CD14-positive monocyte (primary cell): ENCODE measurements at regions not wholly inside any gene's neighbourhood (a gene's known extent, or its start where the extent isn't known, plus 50 kb on each side); places are given as distances from the start of the nearest gene placed in this dataset.

Experiments
- DNase-seq, 3 donors: peaks; one replicate each; pipeline ENCODE4 v3.0.0-alpha.2; 2011 to 2022
- H2AFZ ChIP-seq: 2 replicates; pipeline ENCODE4 v1.6.0; 2012; ENCODE audit warnings: mild to moderate bottlenecking, low read depth, low read length, inconsistent platforms; ENCODE audit not compliant: insufficient read depth, poor library complexity, severe bottlenecking
- H3K27ac ChIP-seq, 2 donors: 1 replicate in 1 of 2; 2 replicates in 1 of 2; pipeline ENCODE4 v1.5.1; 2012 to 2013; ENCODE audit warnings: low read length in 2 of 2, control low read depth in 1 of 2, inconsistent platforms in 1 of 2, low read depth in 1 of 2, mild to moderate bottlenecking in 1 of 2
- H3K27me3 ChIP-seq, 2 donors: one replicate each; pipeline versions ENCODE4 v1.6.0 to v1.6.1; 2011 to 2013; ENCODE audit warnings: low read length in 2 of 2; ENCODE audit not compliant: control insufficient read depth in 2 of 2, insufficient read depth in 2 of 2
- H3K36me3 ChIP-seq, 2 donors: replicated peaks in 1 of 2; 1 replicate in 1 of 2; 2 replicates in 1 of 2; pipeline versions ENCODE4 v1.5.1 to v1.6.1; 2012 to 2013; ENCODE audit warnings: low read length in 2 of 2, control low read depth in 1 of 2, inconsistent platforms in 1 of 2, mild to moderate bottlenecking in 1 of 2; ENCODE audit not compliant: insufficient read depth in 2 of 2, control insufficient read depth in 1 of 2
- H3K4me1 ChIP-seq, 2 donors: 1 replicate in 1 of 2; 2 replicates in 1 of 2; pipeline versions ENCODE4 v1.5.1 to v1.6.1; 2012 to 2013; ENCODE audit warnings: low read length in 2 of 2, control low read depth in 1 of 2, inconsistent platforms in 1 of 2, mild to moderate bottlenecking in 1 of 2, moderate library complexity in 1 of 2; ENCODE audit not compliant: insufficient read depth in 2 of 2, control insufficient read depth in 1 of 2
- H3K4me2 ChIP-seq: replicated peaks from 2 replicates; pipeline ENCODE3; 2012; ENCODE audit warnings: low read length, moderate library complexity, mild to moderate bottlenecking; ENCODE audit not compliant: poor library complexity, severe bottlenecking; ENCODE audit errors: extremely low read depth
- H3K4me3 ChIP-seq, 3 experiments: fragments of 200-600 bp in 1 of 3; sonication (generic) in 1 of 3; replicated peaks in 1 of 3; 1 replicate in 2 of 3; 2 replicates in 1 of 3; pipeline ENCODE4 v1.5.1; 2011 to 2013; ENCODE audit warnings: low read length in 3 of 3, mild to moderate bottlenecking in 3 of 3, control low read depth in 2 of 3, low read depth in 2 of 3, inconsistent platforms in 1 of 3, moderate library complexity in 1 of 3
- H3K79me2 ChIP-seq: 2 replicates; pipeline ENCODE4 v1.6.0; 2012; ENCODE audit warnings: mild to moderate bottlenecking, control low read depth, inconsistent platforms, low read length, moderate library complexity; ENCODE audit not compliant: insufficient read depth
- H3K9ac ChIP-seq: 2 replicates; pipeline ENCODE4 v1.6.0; 2017; ENCODE audit warnings: low read length, mild to moderate bottlenecking; ENCODE audit not compliant: insufficient read depth, poor library complexity, severe bottlenecking
- H3K9me3 ChIP-seq, 2 donors: replicated peaks in 1 of 2; 1 replicate in 1 of 2; 2 replicates in 1 of 2; pipeline versions ENCODE4 v1.5.1 to v1.6.1; 2012 to 2013; ENCODE audit warnings: low read length in 2 of 2, control low read depth in 1 of 2; ENCODE audit not compliant: control insufficient read depth in 1 of 2, insufficient read depth in 1 of 2
- H4K20me1 ChIP-seq: 2 replicates; pipeline ENCODE4 v1.6.0; 2012; ENCODE audit warnings: mild to moderate bottlenecking, low read length, control low read depth, moderate library complexity; ENCODE audit not compliant: insufficient read depth
- H3K27ac Mint-ChIP-seq, 7 donors: one replicate each; pipeline ENCODE4 v1.8.0; 2020; ENCODE audit warnings: mild to moderate bottlenecking in 7 of 7, mixed read lengths in 7 of 7, moderate library complexity in 6 of 7, inconsistent platforms in 2 of 7
- H3K27me3 Mint-ChIP-seq, 3 donors: one replicate each; pipeline ENCODE4 v1.8.0; 2021 to 2022; ENCODE audit warnings: low read depth in 3 of 3, mild to moderate bottlenecking in 3 of 3, mixed read lengths in 3 of 3, moderate library complexity in 3 of 3, inconsistent platforms in 1 of 3
- H3K36me3 Mint-ChIP-seq, 2 donors: one replicate each; pipeline ENCODE4 v1.8.0; 2020; ENCODE audit warnings: mixed read lengths in 2 of 2, inconsistent platforms in 1 of 2, mild to moderate bottlenecking in 1 of 2
- H3K4me1 Mint-ChIP-seq: one replicate; pipeline ENCODE4 v1.8.0; 2020; ENCODE audit warnings: mild to moderate bottlenecking, mixed read lengths
- H3K4me3 Mint-ChIP-seq, 2 donors: one replicate each; pipeline ENCODE4 v1.8.0; 2020; ENCODE audit warnings: mild to moderate bottlenecking in 2 of 2, mixed read lengths in 2 of 2, moderate library complexity in 1 of 2
- H3K9me3 Mint-ChIP-seq, 7 donors: one replicate each; pipeline ENCODE4 v1.8.0; 2020 to 2022; ENCODE audit warnings: mixed read lengths in 7 of 7, mild to moderate bottlenecking in 6 of 7, moderate library complexity in 6 of 7, inconsistent platforms in 2 of 7
- WGBS: methylation state at CpG from one replicate; pipeline ENCODE4 v1.1.5; 2013; ENCODE audit warnings: missing lambda C conversion rate; ENCODE audit not compliant: insufficient coverage; 5-methylcytosine and 5-hydroxymethylcytosine counted together
- intact Hi-C, 2 donors: fragments of 100-400 bp; cut with micrococcal nuclease; formaldehyde crosslinking; loops; one replicate each; pipeline versions ENCODE4 v1.15.0 to v1.15.1; 2023
- TF ChIP-seq, protein P1 (sequence below): fragments of 200-600 bp; IDR thresholded peaks from one replicate; pipeline ENCODE4 v1.8.0; 2022; ENCODE audit warnings: antibody characterized with exemption, mild to moderate bottlenecking

DNA sequence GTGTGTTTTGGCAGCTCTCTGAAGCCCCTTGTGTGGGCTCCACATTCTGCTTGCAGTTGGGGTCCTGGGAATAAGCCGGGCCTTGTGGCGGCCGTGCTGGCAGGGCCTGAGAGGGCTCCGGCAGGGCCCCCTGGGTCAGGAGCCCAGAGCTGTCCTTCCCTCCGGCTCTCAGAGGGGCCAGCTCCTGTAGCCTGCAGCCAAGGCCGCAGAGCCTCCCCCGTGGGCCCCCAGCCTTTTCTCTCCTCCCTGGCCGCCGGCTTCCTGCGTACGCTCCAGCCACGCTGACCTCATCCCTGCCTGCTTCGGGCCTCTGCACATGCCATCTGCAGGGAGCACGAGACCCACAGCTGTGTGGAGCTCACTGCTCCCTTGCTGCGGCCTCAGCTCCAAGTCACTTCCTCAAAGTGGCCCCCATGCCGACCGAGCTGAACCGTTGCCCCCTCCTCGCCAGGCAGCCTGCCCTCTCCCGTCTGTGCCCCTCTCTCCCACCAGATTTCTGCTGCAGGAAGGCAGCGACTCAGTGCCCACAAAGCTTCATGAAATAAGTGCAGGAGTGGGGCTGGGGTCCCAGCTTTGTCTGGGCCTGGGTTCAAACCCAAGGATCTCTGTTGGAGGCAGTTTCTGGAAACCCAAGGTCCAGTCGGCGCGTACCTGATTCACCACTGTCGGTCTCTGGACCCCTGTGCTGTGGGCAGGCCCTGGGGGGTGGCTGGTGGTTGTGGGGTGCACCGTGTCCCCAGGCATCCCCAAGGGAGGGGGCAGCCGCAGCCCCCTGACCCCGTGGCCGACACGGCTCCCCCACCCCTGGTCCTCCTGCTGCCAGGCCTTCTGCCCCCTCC, 57.1 kb upstream of the NKX1-1 start:
- intact Hi-C loops: no loop called here
- H3K27me3 Mint-ChIP-seq: peaks cover 17 to 32% (median 21%) of the 10 kb centered on the region in 3 donors
- H3K9me3 Mint-ChIP-seq: peaks cover 3 to 11% (median 4%) of the 10 kb centered on the region in 7 donors
- no peak overlapping the region for H3K27ac Mint-ChIP-seq
- Histone ChIP-seq H3K27ac (no peak overlapping the region), H2AFZ (no peak overlapping the region), H3K4me2 (no peak overlapping the region), H3K4me3 (no peak overlapping the region), H3K27me3 (peaks cover 0 to 18% of the 10 kb centered on the region in 2 donors), H4K20me1 (no peaks in the 10 kb centered on the region), H3K4me1 (no peaks in the 10 kb centered on the region), H3K9me3 (peaks cover 0 to 1% of the 10 kb centered on the region in 2 donors), H3K79me2 (no peaks in the 10 kb centered on the region), H3K36me3 (no peaks in the 10 kb centered on the region), H3K9ac (no peak overlapping the region)
- no peak overlapping the region for H3K4me3 Mint-ChIP-seq
- TF ChIP-seq, protein P1, sequence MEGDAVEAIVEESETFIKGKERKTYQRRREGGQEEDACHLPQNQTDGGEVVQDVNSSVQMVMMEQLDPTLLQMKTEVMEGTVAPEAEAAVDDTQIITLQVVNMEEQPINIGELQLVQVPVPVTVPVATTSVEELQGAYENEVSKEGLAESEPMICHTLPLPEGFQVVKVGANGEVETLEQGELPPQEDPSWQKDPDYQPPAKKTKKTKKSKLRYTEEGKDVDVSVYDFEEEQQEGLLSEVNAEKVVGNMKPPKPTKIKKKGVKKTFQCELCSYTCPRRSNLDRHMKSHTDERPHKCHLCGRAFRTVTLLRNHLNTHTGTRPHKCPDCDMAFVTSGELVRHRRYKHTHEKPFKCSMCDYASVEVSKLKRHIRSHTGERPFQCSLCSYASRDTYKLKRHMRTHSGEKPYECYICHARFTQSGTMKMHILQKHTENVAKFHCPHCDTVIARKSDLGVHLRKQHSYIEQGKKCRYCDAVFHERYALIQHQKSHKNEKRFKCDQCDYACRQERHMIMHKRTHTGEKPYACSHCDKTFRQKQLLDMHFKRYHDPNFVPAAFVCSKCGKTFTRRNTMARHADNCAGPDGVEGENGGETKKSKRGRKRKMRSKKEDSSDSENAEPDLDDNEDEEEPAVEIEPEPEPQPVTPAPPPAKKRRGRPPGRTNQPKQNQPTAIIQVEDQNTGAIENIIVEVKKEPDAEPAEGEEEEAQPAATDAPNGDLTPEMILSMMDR: no peak
- H3K36me3 Mint-ChIP-seq: no peaks in the 10 kb centered on the region
- H3K4me1 Mint-ChIP-seq: no peaks in the 10 kb centered on the region
- DNase-seq: no peak
- 36% methylated on average over 26 of the region's 30 CpGs for WGBS

DNA sequence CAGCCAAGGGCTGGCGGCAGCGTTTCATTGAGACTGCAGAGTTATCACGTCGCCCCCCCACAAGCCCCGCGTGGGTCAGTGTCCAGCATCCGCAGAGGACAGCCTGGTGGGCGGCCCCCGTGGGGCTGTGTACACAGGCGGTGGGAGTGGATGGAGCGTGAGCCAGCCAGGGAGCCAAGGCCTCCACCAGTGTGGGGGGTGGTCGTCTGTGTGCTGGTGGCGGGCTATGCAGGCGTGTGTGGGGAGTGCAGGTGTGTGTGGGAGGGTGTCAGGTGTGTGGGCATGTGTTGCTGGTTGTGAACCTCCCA, 56.5 kb upstream of the NKX1-1 start:
- no peaks in the 10 kb centered on the region for H3K4me1 ChIP-seq
- H3K36me3 ChIP-seq: no peaks in the 10 kb centered on the region
- TF ChIP-seq, protein P1: no peak
- H3K4me3 Mint-ChIP-seq: no peak overlapping the region
- no peaks in the 10 kb centered on the region for H4K20me1 ChIP-seq
- no peaks in the 10 kb centered on the region for H3K79me2 ChIP-seq
- H2AFZ ChIP-seq: no peak overlapping the region
- no peak for DNase-seq
- intact Hi-C loops: no loop called here
- WGBS: 96% methylated on average over 12 of the region's 14 CpGs
- no peak overlapping the region for H3K27ac Mint-ChIP-seq
- H3K27me3 ChIP-seq: peaks cover 0 to 20% of the 10 kb centered on the region in 2 donors
- peaks cover 0 to 3% of the 10 kb centered on the region in 2 donors for H3K9me3 ChIP-seq
- peaks cover 23 to 36% (median 23%) of the 10 kb centered on the region in 3 donors for H3K27me3 Mint-ChIP-seq
- no peak overlapping the region for H3K27ac ChIP-seq
- peaks cover 0 to 9% (median 7%) of the 10 kb centered on the region in 7 donors for H3K9me3 Mint-ChIP-seq
- H3K36me3 Mint-ChIP-seq: no peaks in the 10 kb centered on the region
- no peak overlapping the region for H3K4me2 ChIP-seq
- H3K4me3 ChIP-seq: no peak overlapping the region
- H3K9ac ChIP-seq: no peak overlapping the region
- no peaks in the 10 kb centered on the region for H3K4me1 Mint-ChIP-seq
